Neural progenitor cell (in vitro differentiated cells): ENCODE measurements at regions not wholly inside any gene's neighbourhood (a gene's known extent, or its start where the extent isn't known, plus 50 kb on each side); places are given as distances from the start of the nearest gene placed in this dataset.

ENCODE experiments used
- DNase-seq: peaks from one replicate; pipeline ENCODE4 v3.0.0-alpha.2; 2016; ENCODE audit warnings: low spot score
- H2AFZ ChIP-seq: fragments of 200-600 bp; sonication (generic); replicated peaks from 2 replicates; pipeline ENCODE4 v1.6.1; 2016; ENCODE audit warnings: antibody characterized with exemption
- H3F3A ChIP-seq: fragments of 200-600 bp; sonication (generic); 2 replicates; pipeline ENCODE4 v1.6.1; 2016; ENCODE audit warnings: antibody characterized with exemption, low read depth
- H3K27ac ChIP-seq: fragments of 200-600 bp; sonication (generic); 2 replicates; pipeline ENCODE4 v1.5.1; 2016; ENCODE audit warnings: mild to moderate bottlenecking
- H3K27me3 ChIP-seq: fragments of 200-600 bp; sonication (generic); 2 replicates; pipeline ENCODE4 v1.6.1; 2016; ENCODE audit warnings: mild to moderate bottlenecking, moderate library complexity
- H3K36me3 ChIP-seq: fragments of 200-600 bp; sonication (generic); 2 replicates; pipeline ENCODE4 v1.5.1; 2016
- H3K4me1 ChIP-seq: fragments of 200-600 bp; sonication (generic); 2 replicates; pipeline ENCODE4 v1.6.1; 2016; ENCODE audit warnings: mixed run types
- H3K4me2 ChIP-seq: fragments of 200-600 bp; sonication (generic); 2 replicates; pipeline ENCODE4 v1.6.1; 2016
- H3K4me3 ChIP-seq: fragments of 200-600 bp; sonication (generic); 2 replicates; pipeline ENCODE4 v1.5.1; 2016
- H3K79me2 ChIP-seq: fragments of 200-600 bp; sonication (generic); 2 replicates; pipeline ENCODE4 v1.6.1; 2016; ENCODE audit warnings: low read depth
- H3K9ac ChIP-seq: fragments of 200-600 bp; sonication (generic); 2 replicates; pipeline ENCODE4 v1.6.1; 2016
- H3K9me3 ChIP-seq: fragments of 200-600 bp; sonication (generic); 2 replicates; pipeline ENCODE4 v1.5.1; 2016; ENCODE audit warnings: low read depth
- H4K20me1 ChIP-seq: fragments of 200-600 bp; sonication (generic); 2 replicates; pipeline ENCODE4 v1.6.1; 2016; ENCODE audit warnings: low read depth
- H3K27ac Mint-ChIP-seq: 3 replicates; pipeline ENCODE4 v1.8.0; 2021; ENCODE audit warnings: mixed read lengths
- H3K27me3 Mint-ChIP-seq: 2 replicates; pipeline ENCODE4 v1.8.0; 2022; ENCODE audit warnings: low read depth, mild to moderate bottlenecking, inconsistent platforms, moderate library complexity, mixed read lengths; ENCODE audit not compliant: insufficient read depth
- H3K36me3 Mint-ChIP-seq: 3 replicates; pipeline ENCODE4 v1.8.0; 2021; ENCODE audit warnings: mixed read lengths
- H3K4me1 Mint-ChIP-seq: 3 replicates; pipeline ENCODE4 v1.8.0; 2021; ENCODE audit warnings: mixed read lengths
- H3K4me3 Mint-ChIP-seq: 3 replicates; pipeline ENCODE4 v1.8.0; 2021; ENCODE audit warnings: mild to moderate bottlenecking, moderate library complexity, mixed read lengths
- H3K9me3 Mint-ChIP-seq: 3 replicates; pipeline ENCODE4 v1.8.0; 2020; ENCODE audit warnings: mixed read lengths
- EZH2 ChIP-seq: fragments of 200-600 bp; sonication (generic); IDR thresholded peaks from 2 replicates; pipeline ENCODE4 v1.6.1; 2017; ENCODE audit warnings: antibody characterized with exemption, mild to moderate bottlenecking, moderate library complexity
- EZH2phosphoT487 ChIP-seq: fragments of 200-600 bp; sonication (generic); IDR thresholded peaks from 2 replicates; pipeline ENCODE4 v1.6.1; 2017; ENCODE audit warnings: antibody characterized with exemption
- TF ChIP-seq, protein P1 (sequence below): fragments of 200-600 bp; sonication (generic); IDR thresholded peaks from 2 replicates; pipeline ENCODE4 v1.5.1; 2017; ENCODE audit warnings: antibody characterized with exemption, mild to moderate bottlenecking

DNA sequence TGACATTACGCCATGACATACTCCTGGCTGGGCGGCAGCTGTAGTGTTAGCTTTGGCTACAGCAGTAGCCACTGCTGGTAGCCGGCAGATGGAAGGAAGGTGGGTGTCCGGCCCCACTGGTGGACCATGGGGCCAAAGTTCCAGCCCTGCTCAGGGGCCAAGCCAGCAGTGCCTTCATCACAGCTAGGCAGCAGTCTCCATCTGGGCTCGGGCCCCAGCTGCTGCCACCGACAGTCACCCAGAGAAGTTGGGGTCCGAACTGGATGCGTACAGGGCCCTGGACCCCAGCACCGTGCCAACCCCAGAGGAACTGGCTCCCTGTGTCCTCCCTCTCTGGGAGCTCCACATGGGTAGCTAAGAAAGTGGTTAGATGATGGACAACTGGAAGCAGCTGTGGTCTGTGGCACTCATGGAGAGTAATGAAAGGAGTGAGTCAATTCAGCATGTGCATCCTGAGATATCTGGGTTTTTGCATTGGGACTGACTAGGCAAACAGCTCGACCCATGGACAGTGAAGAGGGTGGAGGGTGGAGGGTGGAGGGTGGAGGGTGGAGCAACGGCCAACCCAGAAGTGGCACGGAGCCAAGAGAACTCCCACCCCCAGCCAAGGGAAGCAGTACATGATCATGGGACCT lies 366.6 kb upstream of the GRIA3 start:
- Histone ChIP-seq H3K4me2 (no peak overlapping the region), H3F3A (peaks cover 17% of the 10 kb centered on the region), H2AFZ (no peak overlapping the region), H3K27ac (no peak overlapping the region), H3K36me3 (no peaks in the 10 kb centered on the region), H3K9ac (no peak overlapping the region), H3K27me3 (no peaks in the 10 kb centered on the region), H3K9me3 (peaks cover 11% of the 10 kb centered on the region), H3K4me3 (no peak overlapping the region), H4K20me1 (no peaks in the 10 kb centered on the region), H3K79me2 (no peaks in the 10 kb centered on the region), H3K4me1 (no peaks in the 10 kb centered on the region)
- DNase-seq, result no peak
- H3K27ac Mint-ChIP-seq, result no peak overlapping the region
- peaks cover 4% of the 10 kb centered on the region for H3K9me3 Mint-ChIP-seq
- no peak overlapping the region for H3K4me3 Mint-ChIP-seq
- TF ChIP-seq EZH2 (no peak), EZH2phosphoT487 (no peak)
- TF ChIP-seq, protein P1, sequence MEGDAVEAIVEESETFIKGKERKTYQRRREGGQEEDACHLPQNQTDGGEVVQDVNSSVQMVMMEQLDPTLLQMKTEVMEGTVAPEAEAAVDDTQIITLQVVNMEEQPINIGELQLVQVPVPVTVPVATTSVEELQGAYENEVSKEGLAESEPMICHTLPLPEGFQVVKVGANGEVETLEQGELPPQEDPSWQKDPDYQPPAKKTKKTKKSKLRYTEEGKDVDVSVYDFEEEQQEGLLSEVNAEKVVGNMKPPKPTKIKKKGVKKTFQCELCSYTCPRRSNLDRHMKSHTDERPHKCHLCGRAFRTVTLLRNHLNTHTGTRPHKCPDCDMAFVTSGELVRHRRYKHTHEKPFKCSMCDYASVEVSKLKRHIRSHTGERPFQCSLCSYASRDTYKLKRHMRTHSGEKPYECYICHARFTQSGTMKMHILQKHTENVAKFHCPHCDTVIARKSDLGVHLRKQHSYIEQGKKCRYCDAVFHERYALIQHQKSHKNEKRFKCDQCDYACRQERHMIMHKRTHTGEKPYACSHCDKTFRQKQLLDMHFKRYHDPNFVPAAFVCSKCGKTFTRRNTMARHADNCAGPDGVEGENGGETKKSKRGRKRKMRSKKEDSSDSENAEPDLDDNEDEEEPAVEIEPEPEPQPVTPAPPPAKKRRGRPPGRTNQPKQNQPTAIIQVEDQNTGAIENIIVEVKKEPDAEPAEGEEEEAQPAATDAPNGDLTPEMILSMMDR, result no peak
- H3K36me3 Mint-ChIP-seq, result no peaks in the 10 kb centered on the region
- no peaks in the 10 kb centered on the region for H3K4me1 Mint-ChIP-seq
- peaks cover 2% of the 10 kb centered on the region for H3K27me3 Mint-ChIP-seq

- H3K9me3 Mint-ChIP-seq, result peaks cover 4% of the 10 kb centered on the region
- H3K4me1 Mint-ChIP-seq, result no peaks in the 10 kb centered on the region
- H3K27ac Mint-ChIP-seq, result no peak overlapping the region
- no peak overlapping the region for H2AFZ ChIP-seq
- no peaks in the 10 kb centered on the region for H3K27me3 ChIP-seq
- H3K4me1 ChIP-seq, result no peaks in the 10 kb centered on the region
- H3K36me3 Mint-ChIP-seq, result no peaks in the 10 kb centered on the region
- H3K4me3 Mint-ChIP-seq, result no peak overlapping the region
- H3K4me2 ChIP-seq, result no peak overlapping the region
- no peak overlapping the region for H3K4me3 ChIP-seq
- H3K9me3 ChIP-seq, result peaks cover 7% of the 10 kb centered on the region
- TF ChIP-seq EZH2 (no peak), EZH2phosphoT487 (no peak)
- TF ChIP-seq, protein P1, result no peak
- H3K36me3 ChIP-seq, result no peaks in the 10 kb centered on the region
- H3K27ac ChIP-seq, result no peak overlapping the region
- no peak overlapping the region for H3K9ac ChIP-seq
- peaks cover 2% of the 10 kb centered on the region for H3K27me3 Mint-ChIP-seq
- no peaks in the 10 kb centered on the region for H4K20me1 ChIP-seq
- DNase-seq, result no peak
- no peaks in the 10 kb centered on the region for H3K79me2 ChIP-seq
- peaks cover 17% of the 10 kb centered on the region for H3F3A ChIP-seq
Observed at GRCh38 chrX:122818068-122818467, 366.0 kb upstream of the GRIA3 start.

DNA sequence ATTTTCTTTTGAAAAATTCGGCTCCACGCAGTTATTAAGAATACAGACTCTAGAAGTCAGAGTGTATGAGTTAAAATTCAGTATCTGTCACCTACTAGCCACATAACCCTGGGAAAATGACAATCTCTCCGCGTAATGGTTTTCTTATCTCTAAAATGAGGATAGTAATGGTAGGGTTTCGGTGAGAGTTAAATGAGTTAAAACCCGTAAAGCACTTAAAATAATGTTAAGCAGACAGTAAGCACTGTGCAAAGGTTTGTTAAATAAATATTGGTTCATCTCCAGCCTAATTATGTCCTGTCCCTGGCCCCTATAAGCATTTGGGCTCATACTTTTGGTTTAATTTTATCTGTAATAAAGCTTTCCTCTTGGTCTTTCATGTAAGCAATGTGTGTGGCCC lies 350.8 kb upstream of the GRIA3 start:
- no peaks in the 10 kb centered on the region for H3K79me2 ChIP-seq
- Mint-ChIP-seq H3K27me3 (no peaks in the 10 kb centered on the region), H3K4me3 (no peak overlapping the region), H3K36me3 (no peaks in the 10 kb centered on the region), H3K9me3 (no peaks in the 10 kb centered on the region), H3K27ac (no peak overlapping the region), H3K4me1 (no peaks in the 10 kb centered on the region)
- no peak overlapping the region for H2AFZ ChIP-seq
- no peak overlapping the region for H3K4me3 ChIP-seq
- H3K27me3 ChIP-seq, result no peaks in the 10 kb centered on the region
- no peak overlapping the region for H3K9ac ChIP-seq
- no peaks in the 10 kb centered on the region for H4K20me1 ChIP-seq
- H3K9me3 ChIP-seq, result no peaks in the 10 kb centered on the region
- H3K4me1 ChIP-seq, result no peaks in the 10 kb centered on the region
- no peaks in the 10 kb centered on the region for H3K36me3 ChIP-seq
- no peak for DNase-seq
- TF ChIP-seq EZH2phosphoT487 (no peak), EZH2 (no peak)
- TF ChIP-seq, protein P1, result no peak
- H3F3A ChIP-seq, result no peaks in the 10 kb centered on the region
- no peak overlapping the region for H3K27ac ChIP-seq
- H3K4me2 ChIP-seq, result no peak overlapping the region
